Activated CD4-positive, alpha-beta T cell treated with anti-CD3 and anti-CD28 coated beads for 36 hours (primary cell): ENCODE measurements at regions not wholly inside any gene's neighbourhood (a gene's known extent, or its start where the extent isn't known, plus 50 kb on each side); places are given as distances from the start of the nearest gene placed in this dataset.
"Not testable (repeated sequence)": the region's sequence is repeated elsewhere in the genome, so short reads cannot be mapped to it uniquely, and the experiment has no call there.

Experiments used
- ATAC-seq: fragments of 200-7000 bp; cut with Tn5 transposase; one replicate; pipeline ENCODE4 v1.10.0; 2021; ENCODE audit warnings: mild to moderate bottlenecking, moderate library complexity
- CTCF ChIA-PET: fragments of 350-600 bp; sonication (Branson Sonifier 250); formaldehyde crosslinking; loops from one replicate; lab custom pipeline; 2021; ENCODE audit warnings: antibody characterized with exemption; lab: Charles Lee
- POLR2A ChIA-PET: fragments of 350-600 bp; sonication (Branson Sonifier 250); formaldehyde crosslinking; loops from one replicate; lab custom pipeline; 2021; ENCODE audit warnings: antibody characterized with exemption, inconsistent platforms; lab: Charles Lee
- DNase-seq: peaks from one replicate; pipeline ENCODE4 v3.0.0-alpha.2; 2020
- H3K27ac Mint-ChIP-seq: one replicate; pipeline ENCODE4 v1.8.0; 2021; ENCODE audit warnings: mixed read lengths
- H3K27me3 Mint-ChIP-seq: one replicate; pipeline ENCODE4 v1.8.0; 2021; ENCODE audit warnings: mixed read lengths
- H3K36me3 Mint-ChIP-seq: one replicate; pipeline ENCODE4 v1.8.0; 2021; ENCODE audit warnings: low read depth, mixed read lengths
- H3K4me1 Mint-ChIP-seq: one replicate; pipeline ENCODE4 v1.8.0; 2021; ENCODE audit warnings: mixed read lengths
- H3K4me3 Mint-ChIP-seq: one replicate; pipeline ENCODE4 v1.8.0; 2021; ENCODE audit warnings: mild to moderate bottlenecking, moderate library complexity, mixed read lengths
- H3K9me3 Mint-ChIP-seq: one replicate; pipeline ENCODE4 v1.8.0; 2021; ENCODE audit warnings: low read depth, mixed read lengths
- intact Hi-C, 2 experiments: fragments of 100-400 bp; cut with DNase I in 1 of 2; cut with micrococcal nuclease in 1 of 2; formaldehyde crosslinking; loops; one replicate each; pipeline versions ENCODE4 v1.14.2 to v1.15.1; 2022 to 2024; cut with DNase I, micrococcal nuclease

- CTCF ChIA-PET, H3K36me3 Mint-ChIP-seq, H3K27ac Mint-ChIP-seq, H3K4me3 Mint-ChIP-seq, H3K4me1 Mint-ChIP-seq, DNase-seq, H3K9me3 Mint-ChIP-seq, H3K27me3 Mint-ChIP-seq, intact Hi-C loops, ATAC-seq, POLR2A ChIA-PET: not testable (repeated sequence)
Measured at GRCh38 chr5:176061660-176062059, 93.5 kb upstream of the THOC3 start.

GRCh38 chr5:176066262-176066945, 98.3 kb upstream of the THOC3 start:
- H3K27me3 Mint-ChIP-seq, H3K4me1 Mint-ChIP-seq, ATAC-seq, intact Hi-C loops, H3K4me3 Mint-ChIP-seq, CTCF ChIA-PET, H3K9me3 Mint-ChIP-seq, H3K36me3 Mint-ChIP-seq, POLR2A ChIA-PET, H3K27ac Mint-ChIP-seq, DNase-seq: not testable (repeated sequence)

GRCh38 chr5:176067162-176067561, 99.0 kb upstream of the THOC3 start:
- H3K27ac Mint-ChIP-seq, intact Hi-C loops, CTCF ChIA-PET, ATAC-seq, POLR2A ChIA-PET, H3K4me3 Mint-ChIP-seq, H3K9me3 Mint-ChIP-seq, DNase-seq, H3K4me1 Mint-ChIP-seq, H3K27me3 Mint-ChIP-seq, H3K36me3 Mint-ChIP-seq: not testable (repeated sequence)

GRCh38 chr5:176067948-176068347, 99.8 kb upstream of the THOC3 start:
- H3K27ac Mint-ChIP-seq, DNase-seq, H3K4me3 Mint-ChIP-seq, H3K4me1 Mint-ChIP-seq, POLR2A ChIA-PET, CTCF ChIA-PET, H3K27me3 Mint-ChIP-seq, H3K36me3 Mint-ChIP-seq, intact Hi-C loops, H3K9me3 Mint-ChIP-seq: not testable (repeated sequence)
- peak; percentile 55 for ATAC-seq

GRCh38 chr5:176073996-176074571, 106.0 kb upstream of the THOC3 start:
- DNase-seq, intact Hi-C loops, ATAC-seq, POLR2A ChIA-PET, H3K4me3 Mint-ChIP-seq, H3K36me3 Mint-ChIP-seq, H3K27me3 Mint-ChIP-seq, H3K27ac Mint-ChIP-seq, CTCF ChIA-PET, H3K4me1 Mint-ChIP-seq, H3K9me3 Mint-ChIP-seq: not testable (repeated sequence)

GRCh38 chr5:176083717-176084116, 115.6 kb upstream of the THOC3 start:
- H3K36me3 Mint-ChIP-seq, DNase-seq, H3K4me3 Mint-ChIP-seq, intact Hi-C loops, ATAC-seq, POLR2A ChIA-PET, H3K4me1 Mint-ChIP-seq, H3K27me3 Mint-ChIP-seq, CTCF ChIA-PET, H3K9me3 Mint-ChIP-seq, H3K27ac Mint-ChIP-seq: not testable (repeated sequence)

- H3K27ac Mint-ChIP-seq, intact Hi-C loops, POLR2A ChIA-PET, H3K4me1 Mint-ChIP-seq, CTCF ChIA-PET, H3K36me3 Mint-ChIP-seq, DNase-seq, H3K9me3 Mint-ChIP-seq, ATAC-seq, H3K4me3 Mint-ChIP-seq, H3K27me3 Mint-ChIP-seq: not testable (repeated sequence)
Measured at GRCh38 chr5:176103083-176103482, 135.0 kb upstream of the THOC3 start.

- POLR2A ChIA-PET, H3K27me3 Mint-ChIP-seq, H3K4me3 Mint-ChIP-seq: not testable (repeated sequence)
Measured at GRCh38 chr5:176112888-176113287, 125.3 kb upstream of the SIMC1 start.

GRCh38 chr5:176113673-176114335, 124.4 kb upstream of the SIMC1 start:
- not testable (repeated sequence) for ATAC-seq

More at GRCh38 chr5:176112888-176113287, 125.3 kb upstream of the SIMC1 start:
- intact Hi-C loops, H3K27ac Mint-ChIP-seq, H3K4me1 Mint-ChIP-seq, ATAC-seq, DNase-seq, CTCF ChIA-PET, H3K9me3 Mint-ChIP-seq, H3K36me3 Mint-ChIP-seq: not testable (repeated sequence)

GRCh38 chr5:176114825-176115224, 123.4 kb upstream of the SIMC1 start:
- H3K27ac Mint-ChIP-seq, H3K4me1 Mint-ChIP-seq, POLR2A ChIA-PET, DNase-seq, H3K9me3 Mint-ChIP-seq, H3K27me3 Mint-ChIP-seq, H3K4me3 Mint-ChIP-seq, CTCF ChIA-PET, H3K36me3 Mint-ChIP-seq, intact Hi-C loops, ATAC-seq: not testable (repeated sequence)

More at GRCh38 chr5:176113673-176114335, 124.4 kb upstream of the SIMC1 start:
- H3K27me3 Mint-ChIP-seq, H3K36me3 Mint-ChIP-seq, H3K4me1 Mint-ChIP-seq, H3K27ac Mint-ChIP-seq, H3K9me3 Mint-ChIP-seq, CTCF ChIA-PET, DNase-seq, intact Hi-C loops, H3K4me3 Mint-ChIP-seq, POLR2A ChIA-PET: not testable (repeated sequence)

- H3K4me1 Mint-ChIP-seq, H3K27me3 Mint-ChIP-seq, CTCF ChIA-PET: not testable (repeated sequence)
Measured at GRCh38 chr5:176117699-176118238, 120.5 kb upstream of the SIMC1 start.

GRCh38 chr5:176122361-176122760, 115.9 kb upstream of the SIMC1 start:
- H3K9me3 Mint-ChIP-seq, ATAC-seq, intact Hi-C loops, H3K36me3 Mint-ChIP-seq, H3K27me3 Mint-ChIP-seq, DNase-seq, H3K27ac Mint-ChIP-seq, CTCF ChIA-PET, H3K4me1 Mint-ChIP-seq, POLR2A ChIA-PET, H3K4me3 Mint-ChIP-seq: not testable (repeated sequence)

More at GRCh38 chr5:176117699-176118238, 120.5 kb upstream of the SIMC1 start:
- POLR2A ChIA-PET, DNase-seq, ATAC-seq, intact Hi-C loops, H3K36me3 Mint-ChIP-seq, H3K9me3 Mint-ChIP-seq, H3K27ac Mint-ChIP-seq, H3K4me3 Mint-ChIP-seq: not testable (repeated sequence)
